DND-41 (cell line): ENCODE measurements at regions not wholly inside any gene's neighbourhood (a gene's known extent, or its start where the extent isn't known, plus 50 kb on each side); places are given as distances from the start of the nearest gene placed in this dataset.

Source experiments
- ATAC-seq: fragments of 200-7000 bp; cut with Tn5 transposase; 3 replicates; pipeline ENCODE4 v1.9.1; 2021; ENCODE audit warnings: low read depth; ENCODE audit not compliant: insufficient read depth
- DNase-seq: peaks from one replicate; pipeline ENCODE4 v3.0.0-alpha.2; 2020
- H2AFZ ChIP-seq: 2 replicates; pipeline ENCODE4 v1.6.0; 2012; ENCODE audit warnings: low read depth, low read length
- H3K27ac ChIP-seq: 2 replicates; pipeline ENCODE4 v1.5.1; 2012; ENCODE audit warnings: low read length, inconsistent platforms
- H3K27me3 ChIP-seq: fragments of 200-600 bp; sonication (generic); 2 replicates; pipeline ENCODE4 v1.6.0; 2012; ENCODE audit warnings: low read length, mild to moderate bottlenecking, inconsistent platforms; ENCODE audit not compliant: insufficient read depth, poor library complexity
- H3K36me3 ChIP-seq: 2 replicates; pipeline ENCODE4 v1.5.1; 2012; ENCODE audit warnings: low read length, inconsistent platforms; ENCODE audit not compliant: insufficient read depth
- H3K4me1 ChIP-seq: 2 replicates; pipeline ENCODE4 v1.5.1; 2012; ENCODE audit warnings: mild to moderate bottlenecking, low read length; ENCODE audit not compliant: insufficient read depth
- H3K4me2 ChIP-seq: 2 replicates; pipeline ENCODE4 v1.6.0; 2012; ENCODE audit warnings: mild to moderate bottlenecking, moderate library complexity, low read length, inconsistent platforms; ENCODE audit not compliant: insufficient read depth
- H3K4me3 ChIP-seq, 2 experiments: fragments of 200-600 bp in 1 of 2; shearing (Covaris generic) in 1 of 2; 2 replicates each; pipeline ENCODE4 v1.5.1; 2012 to 2016; ENCODE audit warnings: inconsistent platforms in 2 of 2, low read length in 2 of 2, mild to moderate bottlenecking in 2 of 2, low read depth in 1 of 2, moderate library complexity in 1 of 2
- H3K79me2 ChIP-seq: 2 replicates; pipeline ENCODE4 v1.6.0; 2012; ENCODE audit warnings: low read length, inconsistent platforms; ENCODE audit not compliant: insufficient read depth
- H3K9ac ChIP-seq: 2 replicates; pipeline ENCODE4 v1.6.0; 2012; ENCODE audit warnings: low read depth, mild to moderate bottlenecking, inconsistent platforms, low read length, moderate library complexity
- H3K9me3 ChIP-seq: 2 replicates; pipeline ENCODE4 v1.5.1; 2012; ENCODE audit warnings: low read length, moderate library complexity, mild to moderate bottlenecking, inconsistent platforms; ENCODE audit not compliant: insufficient read depth, severe bottlenecking
- H4K20me1 ChIP-seq: 2 replicates; pipeline ENCODE4 v1.6.0; 2012; ENCODE audit warnings: low read length; ENCODE audit not compliant: insufficient read depth
- CTCF ChIP-seq: IDR thresholded peaks from 2 replicates; pipeline ENCODE4 v1.5.1; 2012; ENCODE audit warnings: borderline replicate concordance, low read length, moderate library complexity, mild to moderate bottlenecking; ENCODE audit not compliant: poor library complexity, severe bottlenecking; ENCODE audit errors: extremely low read depth
- EZH2 ChIP-seq: IDR thresholded peaks from 3 replicates; pipeline ENCODE4 v1.6.1; 2012; ENCODE audit warnings: borderline replicate concordance, low read depth, mild to moderate bottlenecking, moderate library complexity, low read length, inconsistent platforms; ENCODE audit not compliant: severe bottlenecking

DNA sequence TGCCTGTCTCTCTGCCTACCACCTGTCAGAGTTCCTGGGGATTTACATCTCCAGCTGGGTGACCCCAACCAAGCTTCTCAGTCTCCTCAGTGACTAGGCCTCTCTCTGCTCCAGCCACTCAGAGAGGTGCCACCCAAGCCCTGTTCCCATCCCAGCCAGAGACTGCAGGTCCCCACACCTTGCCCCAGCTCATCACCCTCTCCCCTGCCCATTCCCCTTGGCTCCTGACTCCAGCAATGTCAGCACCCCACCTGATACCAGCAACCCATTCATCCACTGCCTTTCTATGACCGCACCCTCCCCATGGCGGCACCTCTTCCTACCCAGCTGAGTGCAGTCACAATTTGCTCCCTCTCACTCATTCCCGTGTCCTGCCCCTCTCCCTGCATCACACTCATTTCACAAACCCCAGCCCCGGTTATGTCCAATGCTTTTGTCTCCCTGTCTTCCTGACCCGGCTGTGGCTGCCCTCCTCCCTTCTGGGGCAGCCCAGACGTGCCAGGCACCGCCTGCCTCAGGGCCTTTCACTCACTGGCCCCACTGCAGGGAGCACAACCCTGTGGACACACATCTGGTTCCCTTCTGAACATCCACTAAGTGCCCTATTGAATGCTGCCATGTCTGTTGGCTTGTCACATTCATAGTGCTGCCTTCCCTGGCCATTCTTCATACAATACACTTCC is 494.8 kb upstream of the HS6ST1 start:
- TF ChIP-seq EZH2 = no peak
- no peak for TF ChIP-seq CTCF
- no peak overlapping the region for H3K9ac ChIP-seq
- no peak overlapping the region for H3K27ac ChIP-seq
- H3K4me1 ChIP-seq = no peaks in the 10 kb centered on the region
- H3K79me2 ChIP-seq = no peaks in the 10 kb centered on the region
- no peaks in the 10 kb centered on the region for H3K36me3 ChIP-seq
- H3K4me3 ChIP-seq = no peak overlapping the region
- peaks cover 8% of the 10 kb centered on the region for H3K9me3 ChIP-seq
- ATAC-seq = no peak
- no peak for DNase-seq
- no peaks in the 10 kb centered on the region for H4K20me1 ChIP-seq
- no peaks in the 10 kb centered on the region for H3K27me3 ChIP-seq
- H2AFZ ChIP-seq = no peak overlapping the region
- no peak overlapping the region for H3K4me2 ChIP-seq

DNA sequence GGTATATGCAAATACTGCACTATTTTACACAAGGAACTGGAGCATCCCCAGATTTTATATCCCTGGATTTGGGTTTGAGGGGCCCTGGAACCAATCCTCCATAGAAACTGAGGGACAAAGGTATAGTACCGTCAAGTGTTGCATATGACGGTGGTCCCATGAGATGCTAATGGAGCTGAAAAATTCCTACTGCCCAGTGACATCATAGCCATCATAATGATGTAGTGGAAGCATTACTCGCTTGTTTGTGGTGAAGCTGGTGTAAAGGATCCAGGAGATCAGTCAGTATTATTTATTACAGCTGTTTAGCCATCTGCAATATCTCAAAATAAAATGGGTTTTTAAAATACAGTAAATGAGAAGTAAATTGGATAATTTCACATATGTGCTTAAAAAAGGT is 496.6 kb upstream of the HS6ST1 start:
- no peaks in the 10 kb centered on the region for H3K36me3 ChIP-seq
- TF ChIP-seq EZH2 (no peak), CTCF (no peak)
- no peak overlapping the region for H2AFZ ChIP-seq
- no peaks in the 10 kb centered on the region for H3K4me1 ChIP-seq
- ATAC-seq (no peak), DNase-seq (no peak)
- no peak overlapping the region for H3K27ac ChIP-seq
- H3K79me2 ChIP-seq = no peaks in the 10 kb centered on the region
- no peak overlapping the region for H3K9ac ChIP-seq
- H3K4me3 ChIP-seq = no peak overlapping the region
- H4K20me1 ChIP-seq = no peaks in the 10 kb centered on the region
- H3K9me3 ChIP-seq = peaks cover 4% of the 10 kb centered on the region
- no peak overlapping the region for H3K4me2 ChIP-seq
- no peaks in the 10 kb centered on the region for H3K27me3 ChIP-seq

GRCh38 chr2:128817171-128817570 is 498.5 kb upstream of the HS6ST1 start:
- Histone ChIP-seq H4K20me1 (no peaks in the 10 kb centered on the region), H3K27me3 (no peaks in the 10 kb centered on the region), H3K4me2 (no peak overlapping the region), H3K27ac (no peak overlapping the region), H3K79me2 (no peaks in the 10 kb centered on the region), H3K9ac (no peak overlapping the region), H2AFZ (no peak overlapping the region), H3K9me3 (no peaks in the 10 kb centered on the region), H3K4me1 (no peaks in the 10 kb centered on the region), H3K36me3 (no peaks in the 10 kb centered on the region), H3K4me3 (no peak overlapping the region)
- no peak for TF ChIP-seq CTCF
- TF ChIP-seq EZH2 = no peak
- no peak for DNase-seq
- no peak for ATAC-seq

GRCh38 chr2:128817813-128818212 is 499.1 kb upstream of the HS6ST1 start:
- no peak overlapping the region for H3K4me3 ChIP-seq
- TF ChIP-seq CTCF (no peak), EZH2 (no peak)
- H3K27ac ChIP-seq = no peak overlapping the region
- no peaks in the 10 kb centered on the region for H3K27me3 ChIP-seq
- ATAC-seq (no peak), DNase-seq (no peak)
- no peaks in the 10 kb centered on the region for H3K4me1 ChIP-seq
- H3K79me2 ChIP-seq = no peaks in the 10 kb centered on the region
- no peaks in the 10 kb centered on the region for H3K36me3 ChIP-seq
- no peak overlapping the region for H2AFZ ChIP-seq
- H3K4me2 ChIP-seq = no peak overlapping the region
- no peaks in the 10 kb centered on the region for H3K9me3 ChIP-seq
- no peaks in the 10 kb centered on the region for H4K20me1 ChIP-seq
- H3K9ac ChIP-seq = no peak overlapping the region
